ENCODE measurements at regions not wholly inside any gene's neighbourhood (a gene's known extent, or its start where the extent isn't known, plus 50 kb on each side); places are given as distances from the start of the nearest gene placed in this dataset.
A peak's percentile ranks its signal among the peaks of the same experiment; 100 is the strongest.
"Not testable (repeated sequence)": the region's sequence is repeated elsewhere in the genome, so short reads cannot be mapped to it uniquely, and the experiment has no call there.

DNA sequence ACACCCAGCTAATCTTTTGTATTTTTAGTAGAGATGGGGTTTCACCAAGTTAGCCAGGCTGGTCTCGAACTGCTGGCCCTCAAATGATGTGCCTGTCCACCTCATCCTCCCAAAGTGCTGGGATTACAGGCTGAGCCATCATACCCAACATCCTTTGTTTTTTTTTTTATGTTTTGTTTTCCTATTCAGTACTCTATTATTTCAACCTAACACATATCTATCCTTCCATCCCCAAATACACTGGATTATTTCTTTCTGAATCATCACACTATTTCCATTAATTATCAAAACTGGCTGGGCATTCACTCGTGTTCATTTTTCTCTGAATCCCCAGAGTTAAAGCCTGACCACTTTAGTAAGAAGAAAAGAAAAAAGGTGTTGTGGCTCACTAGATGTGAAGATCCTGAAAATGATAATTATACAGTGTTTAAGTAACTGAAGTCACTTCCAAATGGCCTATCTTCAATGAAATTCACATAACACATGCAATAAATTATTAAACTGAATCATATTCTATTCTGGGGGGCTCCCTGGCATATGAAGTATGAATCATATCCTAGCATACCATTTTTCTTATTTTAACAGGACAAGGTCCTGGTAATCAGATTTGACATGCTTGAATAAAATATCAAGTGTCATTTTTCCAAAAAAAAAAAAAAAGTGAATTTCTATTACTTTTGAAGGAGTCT lies 1754.2 kb downstream of the BRINP3 start:
- no peak for DNase-seq (ENCODE audit: low read depth)
- no peak overlapping the region for H3K4me3 ChIP-seq (ENCODE audit: low read length)
- TF ChIP-seq, protein P1, sequence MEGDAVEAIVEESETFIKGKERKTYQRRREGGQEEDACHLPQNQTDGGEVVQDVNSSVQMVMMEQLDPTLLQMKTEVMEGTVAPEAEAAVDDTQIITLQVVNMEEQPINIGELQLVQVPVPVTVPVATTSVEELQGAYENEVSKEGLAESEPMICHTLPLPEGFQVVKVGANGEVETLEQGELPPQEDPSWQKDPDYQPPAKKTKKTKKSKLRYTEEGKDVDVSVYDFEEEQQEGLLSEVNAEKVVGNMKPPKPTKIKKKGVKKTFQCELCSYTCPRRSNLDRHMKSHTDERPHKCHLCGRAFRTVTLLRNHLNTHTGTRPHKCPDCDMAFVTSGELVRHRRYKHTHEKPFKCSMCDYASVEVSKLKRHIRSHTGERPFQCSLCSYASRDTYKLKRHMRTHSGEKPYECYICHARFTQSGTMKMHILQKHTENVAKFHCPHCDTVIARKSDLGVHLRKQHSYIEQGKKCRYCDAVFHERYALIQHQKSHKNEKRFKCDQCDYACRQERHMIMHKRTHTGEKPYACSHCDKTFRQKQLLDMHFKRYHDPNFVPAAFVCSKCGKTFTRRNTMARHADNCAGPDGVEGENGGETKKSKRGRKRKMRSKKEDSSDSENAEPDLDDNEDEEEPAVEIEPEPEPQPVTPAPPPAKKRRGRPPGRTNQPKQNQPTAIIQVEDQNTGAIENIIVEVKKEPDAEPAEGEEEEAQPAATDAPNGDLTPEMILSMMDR (conservative IDR thresholded peaks at IDR 0.05; ENCODE audit: low read depth, low read length) = no peak

GRCh38 chr1:188729039-188729438 lies 1748.6 kb downstream of the BRINP3 start:
- TF ChIP-seq, protein P1 (conservative IDR thresholded peaks at IDR 0.05; ENCODE audit: low read depth, low read length) = no peak
- no peak for DNase-seq (ENCODE audit: low read depth)
- H3K4me3 ChIP-seq (ENCODE audit: low read length) = no peak overlapping the region

GRCh38 chr1:188735567-188735966 lies 1742.1 kb downstream of the BRINP3 start:
- H3K4me3 ChIP-seq (ENCODE audit: low read length) = no peak overlapping the region
- no peak for DNase-seq (ENCODE audit: low read depth)
- TF ChIP-seq, protein P1 (conservative IDR thresholded peaks at IDR 0.05; ENCODE audit: low read depth, low read length) = no peak

DNA sequence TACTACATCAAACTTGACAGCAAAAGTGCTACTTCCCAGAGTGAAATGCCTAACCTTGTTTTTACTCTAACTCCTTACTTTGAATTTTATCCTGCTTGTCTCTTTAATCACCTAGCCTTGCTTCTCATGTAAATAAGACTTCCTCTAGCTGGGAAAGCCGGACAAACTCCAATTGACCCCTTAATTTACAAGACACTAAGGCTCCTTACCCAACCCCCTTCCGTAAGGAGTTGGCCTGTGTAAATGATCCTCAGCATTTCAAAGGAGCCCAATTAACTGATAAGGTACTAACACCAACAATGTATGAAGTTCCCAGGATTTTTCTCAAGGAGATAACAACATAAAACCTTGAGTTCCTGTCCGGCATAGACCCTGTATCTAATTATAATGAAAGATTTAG lies 1728.4 kb downstream of the BRINP3 start:
- not testable (repeated sequence) for DNase-seq (ENCODE audit: low read depth); H3K4me3 ChIP-seq (ENCODE audit: low read length)

- not testable (repeated sequence) for DNase-seq (ENCODE audit: low read depth); H3K4me3 ChIP-seq (ENCODE audit: low read length)
These were observed 1725.6 kb downstream of the BRINP3 start for GRCh38 chr1:188752027-188752426.

- DNase-seq (ENCODE audit: low read depth); H3K4me3 ChIP-seq (ENCODE audit: low read length): not testable (repeated sequence)
These were observed 1719.9 kb downstream of the BRINP3 start for GRCh38 chr1:188757747-188758146.

DNA sequence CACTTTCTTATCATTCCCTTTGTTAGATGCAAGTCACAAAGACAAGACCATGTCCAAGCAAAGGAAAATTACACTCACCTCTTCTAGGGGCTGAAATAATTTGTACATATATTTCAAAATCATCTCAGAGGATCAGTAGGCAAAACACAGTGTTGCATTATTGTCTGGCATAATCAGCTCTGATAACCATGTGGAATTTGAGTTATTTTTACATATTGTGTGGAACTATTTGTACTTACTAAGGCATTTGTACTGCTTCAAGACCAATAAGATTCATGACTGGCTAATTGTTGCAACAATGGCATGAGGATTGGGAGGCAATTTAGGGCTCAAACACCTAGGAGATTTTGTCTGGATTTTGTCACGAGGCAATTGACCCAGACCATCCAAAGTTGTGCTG lies 1716.4 kb downstream of the BRINP3 start:
- TF ChIP-seq, protein P1 (conservative IDR thresholded peaks at IDR 0.05; ENCODE audit: low read depth, low read length) = no peak
- peak; percentile 25 for DNase-seq (ENCODE audit: low read depth)
- no peak overlapping the region for H3K4me3 ChIP-seq (ENCODE audit: low read length)

- no peak overlapping the region for H3K4me3 ChIP-seq (ENCODE audit: low read length)
- DNase-seq (ENCODE audit: low read depth) = no peak
- TF ChIP-seq, protein P1 (conservative IDR thresholded peaks at IDR 0.05; ENCODE audit: low read depth, low read length) = no peak
These were observed 1715.4 kb downstream of the BRINP3 start for GRCh38 chr1:188762166-188762743.

All from retinal pigment epithelial cell (primary cell).